Activated naive CD4-positive, alpha-beta T cell (primary cell): ENCODE measurements at regions not wholly inside any gene's neighbourhood (a gene's known extent, or its start where the extent isn't known, plus 50 kb on each side); places are given as distances from the start of the nearest gene placed in this dataset.
"Not testable (repeated sequence)": the region's sequence is repeated elsewhere in the genome, so short reads cannot be mapped to it uniquely, and the experiment has no call there.

ENCODE experiments used
- DNase-seq, 4 experiments: peaks; one replicate each; lab custom pipeline; 2025; lab: John Stamatoyannopoulos, UW

- DNase-seq, result no peak
These were observed 716.1 kb upstream of the ANO3 start for GRCh38 chr11:25615841-25616240.

DNA sequence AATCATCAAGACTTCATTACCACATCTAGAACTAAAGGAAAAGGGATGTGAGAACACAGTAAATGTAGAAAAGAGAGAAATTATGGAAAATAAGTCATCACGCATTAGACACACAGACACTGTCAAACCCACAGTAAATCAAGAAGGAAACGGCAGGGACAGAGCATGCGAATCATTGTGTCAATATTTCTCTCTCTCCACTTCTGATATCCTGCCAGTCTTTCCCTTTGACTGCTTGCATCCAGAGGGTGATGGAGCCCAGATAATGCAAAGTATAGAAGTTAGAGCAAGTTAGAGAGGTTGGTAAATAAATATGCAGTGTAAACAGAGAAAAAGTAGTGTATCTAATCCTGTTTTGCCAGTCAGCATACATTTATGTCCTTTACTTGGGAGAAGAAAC, 706.8 kb upstream of the ANO3 start:
- no peak for DNase-seq

DNA sequence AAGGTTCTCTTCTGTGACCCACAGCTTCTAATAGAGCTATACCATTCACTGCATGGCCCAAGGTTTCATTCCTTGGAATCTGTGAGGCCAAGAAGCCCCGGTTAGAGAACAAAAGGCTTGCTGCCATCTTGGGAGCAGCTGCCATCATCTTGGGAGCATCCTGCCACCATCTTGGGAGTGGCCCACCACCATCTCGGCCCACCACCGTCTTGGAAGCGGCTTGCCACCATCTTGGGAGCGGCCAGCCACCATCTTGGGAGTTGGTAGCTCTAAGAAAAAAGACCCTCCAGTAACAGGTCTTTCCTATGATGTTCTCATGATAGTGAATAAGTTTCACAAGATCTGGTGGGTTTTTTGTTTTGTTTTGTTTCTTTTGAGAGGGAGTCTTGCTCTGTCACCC, 703.9 kb upstream of the ANO3 start:
- no peak for DNase-seq

DNA sequence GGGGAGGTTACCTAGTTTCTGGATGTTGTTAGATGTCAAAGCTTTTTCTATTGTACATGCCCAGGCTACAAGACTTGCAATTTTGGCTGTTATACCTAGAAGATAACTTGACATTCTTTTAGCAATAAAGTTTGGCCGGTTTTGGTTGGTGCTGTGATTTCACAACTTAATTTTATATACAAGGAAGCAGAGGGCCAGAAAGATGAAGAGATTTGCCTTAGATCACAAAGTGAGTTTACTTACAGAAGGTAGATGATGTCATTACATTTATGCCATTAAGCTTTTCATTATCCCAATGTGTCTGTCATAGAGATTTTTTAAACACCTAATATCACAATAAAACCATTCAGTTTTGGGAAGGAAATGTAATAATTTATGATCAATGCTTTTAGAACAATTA, 698.7 kb upstream of the ANO3 start:
- DNase-seq, result no peak

DNA sequence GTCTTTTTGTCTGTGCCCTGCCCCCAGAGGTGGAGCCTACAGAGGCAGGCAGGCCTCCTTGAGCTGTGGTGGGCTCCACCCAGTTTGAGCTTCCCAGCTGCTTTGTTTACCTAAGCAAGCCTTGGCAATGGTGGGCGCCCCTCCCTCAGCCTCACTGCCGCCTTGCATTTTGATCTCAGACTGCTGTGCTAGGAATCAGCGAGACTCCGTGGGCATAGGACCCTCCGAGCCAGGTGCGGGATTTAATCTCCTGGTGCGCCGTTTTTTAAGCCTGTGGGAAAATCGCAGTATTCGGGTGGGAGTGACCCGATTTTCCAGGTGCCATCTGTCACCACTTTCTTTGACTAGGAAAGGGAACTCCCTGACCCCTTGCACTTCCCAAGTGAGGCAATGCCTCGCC, 682.7 kb upstream of the ANO3 start:
- not testable (repeated sequence) for DNase-seq

- DNase-seq, result no peak
These were observed 681.6 kb upstream of the ANO3 start for GRCh38 chr11:25650319-25650718.

DNA sequence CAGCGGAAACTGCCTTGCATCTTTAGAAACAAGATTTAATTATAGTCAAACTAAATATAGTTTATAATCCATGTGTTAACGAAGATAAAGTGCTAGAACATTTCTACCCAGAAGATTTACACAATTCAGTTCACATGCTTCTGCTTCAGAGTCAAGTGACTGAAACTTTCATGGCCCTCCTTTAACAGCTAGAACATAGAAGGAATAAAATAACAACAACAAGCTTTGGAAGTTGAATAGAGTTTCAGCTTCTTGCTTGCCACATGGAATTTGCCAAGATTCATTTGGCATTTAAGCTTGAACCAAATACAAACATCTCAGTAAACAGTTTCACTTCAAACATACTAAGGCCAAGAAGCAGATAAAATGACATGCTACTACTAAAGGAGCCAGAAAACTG, 676.3 kb upstream of the ANO3 start:
- no peak for DNase-seq

- DNase-seq, result no peak
These were observed 673.0 kb upstream of the ANO3 start for GRCh38 chr11:25658916-25659315.

GRCh38 chr11:25659706-25660105, 672.2 kb upstream of the ANO3 start:
- DNase-seq, result no peak

DNA sequence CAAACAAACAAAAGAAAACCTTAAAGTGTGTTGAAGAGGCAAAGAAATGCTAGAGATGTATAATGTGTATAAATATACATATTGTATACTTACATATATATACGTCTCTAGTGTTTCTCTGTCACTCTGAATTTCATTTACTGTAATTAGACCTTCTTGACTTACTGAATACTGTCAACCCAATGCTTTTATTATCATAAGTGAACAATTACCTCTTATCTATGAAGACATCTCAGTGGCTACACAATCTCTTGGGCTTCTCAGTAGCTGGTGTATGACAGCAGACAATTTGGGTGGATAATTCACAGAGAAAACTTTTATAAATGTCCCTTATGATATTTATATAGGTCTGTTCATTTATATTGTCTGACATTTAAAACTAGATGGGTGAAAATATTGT, 664.1 kb upstream of the ANO3 start:
- no peak for DNase-seq

DNA sequence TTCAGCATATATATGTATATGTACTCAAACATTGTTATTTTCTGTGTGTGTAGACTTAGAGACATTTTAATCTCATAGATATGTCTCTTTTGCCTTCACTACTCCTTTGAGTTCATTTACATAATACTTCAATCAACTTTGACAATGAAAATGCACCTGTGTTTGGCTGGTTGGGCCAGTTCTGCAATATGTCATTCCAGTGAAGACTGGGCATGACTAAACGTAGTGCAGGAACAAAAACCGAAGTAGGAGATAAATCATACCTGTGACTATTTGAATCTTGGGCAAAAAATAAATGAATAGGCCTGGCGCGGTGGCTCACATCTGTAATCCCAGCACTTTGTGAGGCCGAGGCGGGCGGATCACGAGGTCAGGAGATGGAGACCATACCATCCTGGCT, 640.0 kb upstream of the ANO3 start:
- no peak for DNase-seq

GRCh38 chr11:25702417-25702816, 629.5 kb upstream of the ANO3 start:
- no peak for DNase-seq

DNA sequence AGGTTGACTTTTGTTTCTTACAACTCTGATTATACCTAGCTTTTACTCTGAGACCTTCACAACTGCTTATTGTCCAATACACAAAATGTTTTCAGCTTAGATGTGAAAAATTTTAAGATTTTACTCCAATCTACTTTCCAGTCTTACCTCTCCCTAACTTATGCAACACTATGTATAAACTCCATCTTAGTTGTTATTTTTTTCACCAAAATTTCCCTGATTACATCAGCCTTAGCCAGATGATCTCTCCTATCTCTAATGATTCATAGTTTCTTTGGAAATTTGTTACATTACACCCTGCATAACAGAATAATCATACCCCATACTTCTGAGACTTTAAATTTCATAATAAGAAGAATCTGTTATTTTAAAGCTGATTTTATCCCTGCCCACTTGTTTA, 621.0 kb upstream of the ANO3 start:
- no peak for DNase-seq

GRCh38 chr11:25727944-25728343, 604.0 kb upstream of the ANO3 start:
- no peak for DNase-seq

DNA sequence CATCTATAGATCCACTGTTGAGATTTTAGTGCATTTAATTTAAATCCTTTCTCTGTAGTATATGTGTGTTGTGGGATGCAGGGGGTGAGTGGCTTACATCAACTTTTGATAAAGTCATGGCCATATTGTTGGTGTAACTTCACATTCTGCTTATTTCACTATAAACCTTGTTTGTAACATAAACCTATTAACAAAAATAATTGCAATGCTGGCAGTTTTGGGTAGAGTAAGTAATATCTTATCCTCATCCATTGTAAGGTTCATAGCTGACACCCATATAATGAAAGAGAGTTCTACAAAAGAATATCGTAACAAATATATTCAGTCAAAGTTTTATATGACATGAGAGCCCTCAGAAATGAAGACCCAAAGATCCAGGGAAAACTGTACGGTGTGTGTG, 601.7 kb upstream of the ANO3 start:
- no peak for DNase-seq

GRCh38 chr11:25733777-25734176, 598.2 kb upstream of the ANO3 start:
- DNase-seq, result no peak

GRCh38 chr11:25734591-25735211, 597.2 kb upstream of the ANO3 start:
- no peak for DNase-seq

DNA sequence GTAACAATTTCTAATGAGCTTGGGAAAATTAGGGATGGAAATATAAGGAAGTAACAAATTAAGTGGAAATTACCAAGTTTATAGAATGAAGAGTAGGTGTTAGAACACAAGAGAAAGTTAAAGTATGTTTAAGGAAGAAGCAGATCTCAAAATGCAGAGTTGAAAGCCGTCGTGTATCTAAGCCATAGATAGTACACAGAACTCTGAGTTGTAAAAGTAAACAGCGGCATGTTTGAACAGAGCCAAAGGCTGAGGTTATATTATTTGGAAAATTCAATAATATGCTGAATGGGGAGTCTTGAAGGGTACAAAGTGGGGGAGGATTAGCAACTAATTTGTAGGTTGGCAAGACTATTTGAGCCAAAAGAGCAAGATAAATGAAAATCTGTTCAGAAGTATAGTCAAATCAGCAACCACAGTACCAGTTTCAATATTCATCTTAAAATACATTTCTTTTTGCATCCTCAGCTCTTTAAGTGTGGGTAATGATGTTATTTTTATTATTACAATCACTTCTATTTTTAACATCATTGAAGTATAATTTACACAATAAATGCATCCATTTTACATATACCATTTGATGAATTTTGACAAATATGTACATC, 594.8 kb upstream of the ANO3 start:
- no peak for DNase-seq

- DNase-seq, result no peak
These were observed 590.0 kb upstream of the ANO3 start for GRCh38 chr11:25741886-25742285.

DNA sequence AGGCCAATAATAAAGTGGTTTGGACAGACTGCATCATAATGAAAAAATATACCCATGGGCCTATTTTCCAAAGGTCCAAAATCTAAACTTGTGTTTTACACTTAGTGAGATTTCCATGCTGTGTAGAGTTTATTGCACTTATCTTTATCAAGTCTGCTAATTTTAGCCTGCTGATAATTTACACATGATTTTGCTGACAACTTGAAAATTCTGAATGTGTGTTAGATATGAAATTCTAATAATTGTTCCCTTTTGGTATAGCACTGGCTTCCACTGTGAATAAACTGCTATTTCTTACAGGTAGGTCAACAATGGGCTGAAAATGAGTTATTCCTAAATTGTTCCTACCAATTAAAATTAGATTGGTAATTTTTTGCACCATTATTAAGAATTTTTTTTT, 589.1 kb upstream of the ANO3 start:
- no peak for DNase-seq

DNA sequence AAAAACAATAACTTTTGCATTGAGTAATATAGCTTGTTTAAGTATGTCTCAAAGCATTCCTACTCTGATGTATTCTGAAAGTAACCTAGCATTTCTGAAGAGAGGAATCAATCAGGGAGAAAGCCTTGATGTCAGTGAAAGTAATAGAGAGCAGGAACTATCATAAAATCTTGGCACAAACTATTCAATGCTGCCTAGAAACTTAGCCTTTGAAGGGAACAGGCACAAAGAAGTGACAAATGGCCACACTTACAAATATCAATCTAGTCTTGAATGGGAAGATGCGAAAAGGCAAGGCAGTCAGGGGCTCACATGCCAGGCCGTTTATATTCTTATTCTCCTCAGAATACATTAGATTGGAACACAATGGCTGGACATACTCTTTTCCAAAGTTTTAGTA, 576.5 kb upstream of the ANO3 start:
- DNase-seq, result no peak

GRCh38 chr11:25755918-25756584, 575.9 kb upstream of the ANO3 start:
- no peak for DNase-seq

DNA sequence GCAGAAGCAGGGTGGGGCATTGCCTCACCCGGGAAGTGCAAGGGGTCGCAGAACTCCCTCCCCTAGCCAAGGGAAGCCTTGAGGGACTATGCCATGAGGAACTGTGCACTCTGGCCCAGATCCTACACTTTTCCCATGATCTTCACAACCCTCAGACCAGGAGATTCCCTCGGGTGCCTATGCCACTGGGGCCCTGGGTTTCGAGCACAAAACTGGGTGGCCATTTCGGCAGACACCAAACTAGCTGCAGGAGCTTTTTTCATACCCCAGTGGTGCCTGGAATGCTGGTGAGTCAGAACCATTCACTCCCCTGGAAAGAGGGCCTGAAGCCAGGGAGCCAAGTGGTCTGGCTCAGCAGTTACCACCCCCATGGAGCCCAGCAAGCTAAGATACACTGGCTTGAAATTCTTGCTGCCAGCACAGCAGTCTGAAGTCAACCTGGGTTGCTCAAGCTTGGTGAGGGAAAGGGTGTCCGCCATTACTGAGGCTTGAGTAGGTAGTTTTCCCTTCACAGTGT, 573.7 kb upstream of the ANO3 start:
- no peak for DNase-seq
